Activated T-cell treated with anti-CD3 and anti-CD28 coated beads for 1 hour (primary cell): ENCODE measurements at regions not wholly inside any gene's neighbourhood (a gene's known extent, or its start where the extent isn't known, plus 50 kb on each side); places are given as distances from the start of the nearest gene placed in this dataset.
"Not testable (repeated sequence)": the region's sequence is repeated elsewhere in the genome, so short reads cannot be mapped to it uniquely, and the experiment has no call there.

Experiments used
- DNase-seq: peaks from one replicate; pipeline ENCODE4 v3.0.0-alpha.2; 2020; ENCODE audit warnings: low read depth

DNA sequence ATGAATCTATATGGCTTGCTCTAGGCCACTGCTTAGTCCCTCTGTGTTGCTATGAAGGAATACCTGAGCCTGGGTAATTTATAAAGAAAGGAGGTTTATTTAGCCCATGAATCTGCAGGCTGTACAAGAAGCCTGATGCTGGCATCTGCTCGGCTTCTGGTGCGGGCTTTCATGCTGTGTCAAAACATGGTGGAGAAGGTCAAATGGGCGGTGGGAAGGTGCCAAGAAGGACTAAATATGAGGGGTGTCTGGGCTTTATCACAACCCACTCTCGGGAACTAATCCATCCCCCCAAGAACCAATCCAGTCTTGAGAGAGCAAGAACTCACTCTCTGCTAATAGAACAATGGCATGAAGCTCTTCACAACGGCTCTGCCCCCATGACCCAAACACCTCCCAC lies 481.6 kb downstream of the EIPR1 start:
- no peak for DNase-seq

GRCh38 chr2:2894011-2894410 lies 483.6 kb downstream of the EIPR1 start:
- DNase-seq, result not testable (repeated sequence)

GRCh38 chr2:2892892-2893291 lies 484.7 kb downstream of the EIPR1 start:
- DNase-seq, result no peak

GRCh38 chr2:2892378-2892777 lies 485.2 kb downstream of the EIPR1 start:
- DNase-seq, result no peak

- DNase-seq, result no peak
These were observed 486.7 kb downstream of the EIPR1 start for GRCh38 chr2:2890901-2891300.

- DNase-seq, result no peak
These were observed 487.4 kb downstream of the EIPR1 start for GRCh38 chr2:2890246-2890645.

- DNase-seq, result no peak
These were observed 488.0 kb downstream of the EIPR1 start for GRCh38 chr2:2889646-2890045.

DNA sequence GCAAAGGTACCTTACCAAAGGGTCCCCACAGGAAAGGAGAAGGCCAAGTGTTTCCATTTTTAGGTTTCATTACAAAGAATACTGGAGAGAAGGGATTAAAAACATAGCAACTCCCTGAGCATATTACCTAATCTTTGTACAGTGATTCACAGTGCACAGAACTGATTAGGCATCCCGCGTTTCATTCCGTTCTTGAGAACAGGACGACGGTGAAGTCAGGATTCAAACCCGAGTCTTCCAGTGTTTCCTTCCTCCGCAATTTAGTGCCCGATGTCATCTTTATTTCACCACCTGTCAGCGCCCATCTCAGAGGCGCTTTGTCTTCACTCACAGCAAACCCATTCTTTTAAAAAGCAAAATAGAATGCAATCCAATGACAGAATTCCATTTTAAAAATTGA lies 488.5 kb downstream of the EIPR1 start:
- DNase-seq, result no peak

- DNase-seq, result no peak
These were observed 489.7 kb downstream of the EIPR1 start for GRCh38 chr2:2887772-2888387.

DNA sequence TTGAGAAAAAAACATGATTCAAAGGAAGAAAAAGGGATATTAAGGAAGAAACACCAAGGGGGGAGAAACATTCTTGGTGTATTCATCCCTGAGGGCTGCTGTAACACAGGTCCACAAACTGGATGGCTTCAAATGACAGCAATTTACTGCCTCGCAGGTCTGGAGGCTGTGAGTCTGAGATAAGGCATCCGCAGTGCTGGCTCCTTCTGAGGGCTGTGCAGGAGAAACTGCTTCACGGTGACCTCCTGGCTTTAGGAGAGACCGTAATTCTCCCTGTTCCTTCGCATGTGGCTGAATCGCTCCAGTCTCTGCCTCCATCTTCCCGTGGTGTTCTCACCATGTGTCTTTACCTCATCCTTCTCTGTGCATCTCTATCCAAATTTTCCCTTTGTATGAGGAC lies 490.7 kb downstream of the EIPR1 start:
- DNase-seq, result no peak

DNA sequence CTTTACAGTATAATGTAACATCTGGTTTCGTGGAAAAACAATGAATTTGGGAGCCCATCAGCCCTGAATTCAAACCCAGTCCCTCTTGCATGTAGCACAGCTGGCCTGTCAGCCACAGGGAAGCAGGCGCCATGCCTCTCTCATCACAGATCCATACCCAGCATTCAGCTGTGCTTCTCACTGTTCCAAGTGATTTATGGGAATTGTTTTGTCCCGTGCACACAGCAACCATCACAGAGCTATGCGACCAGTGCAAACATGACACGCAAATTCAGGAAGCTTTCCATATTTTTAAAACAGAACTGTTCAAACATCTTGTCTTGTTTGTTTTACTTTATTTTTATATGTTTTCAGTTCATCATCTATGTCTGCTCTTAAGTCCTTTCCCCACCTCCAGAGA lies 496.1 kb downstream of the EIPR1 start:
- DNase-seq, result no peak

- DNase-seq, result no peak
These were observed 496.7 kb downstream of the EIPR1 start for GRCh38 chr2:2880938-2881337.

- no peak for DNase-seq
These were observed 497.8 kb downstream of the EIPR1 start for GRCh38 chr2:2879781-2880180.

DNA sequence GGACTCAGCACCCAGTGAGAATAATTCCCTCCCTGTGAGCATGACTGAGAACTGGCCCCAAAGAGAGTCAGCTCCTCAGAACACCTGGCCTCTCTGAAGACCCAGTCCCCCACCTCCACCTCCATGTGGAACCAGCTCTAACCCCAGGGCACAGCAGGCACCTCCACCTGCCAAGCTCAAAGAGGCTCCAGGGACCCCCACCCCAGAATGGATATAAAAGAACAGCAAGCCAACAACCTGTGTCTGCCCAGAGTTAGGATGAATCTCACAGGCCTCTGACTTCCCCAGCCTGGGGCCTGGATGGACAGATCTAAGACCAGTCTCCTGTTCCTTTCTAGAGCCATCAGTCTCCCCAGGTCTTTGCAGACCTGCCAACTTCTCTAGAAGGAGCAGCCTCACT lies 498.5 kb downstream of the EIPR1 start:
- no peak for DNase-seq

DNA sequence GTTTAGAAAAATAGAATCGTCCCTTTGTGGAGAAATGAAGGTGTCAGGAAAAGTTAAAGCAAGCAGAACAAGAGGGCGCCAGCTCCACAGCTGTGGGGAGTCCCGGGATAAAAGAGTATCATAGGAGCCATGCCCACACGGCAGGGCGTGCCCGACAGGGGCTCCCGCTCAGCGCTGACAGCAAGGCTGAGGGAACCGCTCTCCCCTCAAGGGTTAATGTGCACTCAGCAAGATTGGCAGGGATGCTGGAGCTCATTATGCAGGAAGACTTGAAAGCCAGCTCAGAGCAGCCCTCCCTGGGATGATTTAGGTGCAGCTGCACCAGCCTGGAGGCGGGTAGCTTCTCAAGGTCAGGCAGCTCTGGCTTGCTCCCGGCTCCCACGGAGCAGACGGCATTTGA lies 500.2 kb downstream of the EIPR1 start:
- no peak for DNase-seq

DNA sequence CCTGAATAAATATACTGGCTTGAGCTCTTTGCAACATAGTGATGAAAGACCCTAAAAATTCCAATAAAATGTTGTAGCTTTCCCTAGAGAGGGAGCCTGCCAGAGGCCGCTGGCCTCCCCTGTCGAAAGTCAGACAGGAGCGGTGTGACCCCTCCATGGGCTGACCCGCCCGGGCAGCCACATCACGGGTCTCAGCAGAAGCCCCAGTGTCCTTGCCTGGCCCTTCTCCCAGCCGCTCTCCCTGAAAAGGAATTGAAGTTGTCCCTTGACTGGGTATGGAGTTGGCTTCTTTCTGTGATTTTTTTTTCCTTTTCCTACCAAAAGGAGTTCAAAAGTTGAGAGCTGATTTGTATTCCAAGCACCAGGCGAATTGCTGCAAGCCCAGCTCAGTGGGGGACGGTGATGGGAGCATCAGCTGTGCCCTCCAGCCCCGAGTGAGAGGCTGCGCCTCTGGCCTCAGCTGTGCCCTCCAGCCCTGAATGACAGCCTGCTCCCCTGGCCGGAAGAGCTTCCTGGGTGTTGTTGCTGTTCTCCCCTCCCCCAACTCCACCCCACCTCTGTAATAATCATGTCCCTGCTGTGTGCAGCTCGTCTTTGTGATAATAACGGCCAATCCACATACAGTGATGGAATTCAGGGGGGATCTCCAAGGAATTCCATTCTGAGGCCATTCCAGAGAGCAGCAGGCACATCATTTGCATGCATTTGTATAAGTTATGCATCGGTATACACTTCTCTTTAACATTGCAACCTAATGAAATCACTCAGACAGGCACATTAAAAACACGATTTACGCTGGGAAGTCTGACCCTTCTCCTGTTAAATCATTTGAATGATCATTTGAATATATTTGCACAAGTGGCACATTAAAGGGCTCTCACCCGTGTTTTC lies 501.0 kb downstream of the EIPR1 start:
- no peak for DNase-seq

- no peak for DNase-seq
These were observed 501.8 kb downstream of the EIPR1 start for GRCh38 chr2:2875831-2876230.

DNA sequence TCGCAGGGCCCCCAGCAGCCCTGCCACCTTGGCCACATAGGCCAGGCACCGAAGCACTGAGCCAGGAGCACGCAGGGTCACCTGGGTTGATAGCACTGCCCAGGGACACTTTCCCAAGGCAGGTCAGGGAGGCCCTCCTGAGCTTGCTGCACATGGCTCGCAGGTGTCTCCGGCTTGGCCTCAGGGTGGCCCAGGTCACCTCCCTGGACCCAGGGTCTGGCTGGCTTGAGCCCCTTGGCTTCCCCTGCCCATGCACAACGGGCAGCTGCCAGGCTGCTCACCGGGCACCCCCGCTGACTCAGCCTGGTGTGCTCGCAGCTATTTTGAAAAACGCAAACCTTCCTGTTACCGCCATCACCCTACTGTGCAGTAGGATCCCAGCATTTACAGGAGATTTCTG lies 502.3 kb downstream of the EIPR1 start:
- DNase-seq, result no peak

DNA sequence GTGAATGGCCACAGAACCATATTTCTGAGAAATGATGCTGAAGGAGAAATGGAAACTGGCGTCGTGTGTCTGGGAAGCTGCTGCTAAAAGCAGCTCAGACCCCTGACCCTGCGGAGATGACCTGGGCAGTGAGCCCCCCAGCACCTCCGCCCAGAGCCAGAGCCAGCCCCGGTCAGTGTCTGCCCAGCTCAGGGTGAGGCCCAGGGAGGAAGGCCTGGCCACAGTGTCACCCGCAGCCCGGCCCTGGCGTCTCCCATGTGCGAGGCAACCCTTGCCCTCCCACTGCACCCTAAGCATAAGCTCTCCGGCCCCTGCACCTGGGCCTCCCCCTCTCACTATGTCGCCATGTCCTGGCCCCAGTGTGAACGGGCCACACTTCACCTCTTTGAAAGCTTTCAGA lies 502.8 kb downstream of the EIPR1 start:
- no peak for DNase-seq

DNA sequence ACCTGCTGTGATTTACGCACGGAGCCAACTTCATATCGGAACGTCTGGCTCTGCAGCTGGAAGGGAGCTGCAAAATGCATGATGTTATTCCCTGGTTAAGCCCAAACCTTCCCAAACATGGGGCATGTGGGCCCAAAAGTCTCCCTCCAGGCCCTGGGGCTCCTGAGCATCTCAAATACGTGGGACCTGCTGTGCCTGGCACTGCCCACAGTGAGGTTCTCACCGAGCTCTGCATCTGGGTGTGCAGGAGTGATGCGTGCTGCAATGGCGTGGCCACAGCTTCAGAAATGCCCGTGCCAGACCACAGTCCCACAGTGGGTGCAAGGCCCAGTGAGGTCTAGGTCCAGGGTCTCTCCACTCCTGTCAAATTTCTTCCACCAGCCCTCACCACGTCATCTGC lies 503.3 kb downstream of the EIPR1 start:
- DNase-seq, result no peak

DNA sequence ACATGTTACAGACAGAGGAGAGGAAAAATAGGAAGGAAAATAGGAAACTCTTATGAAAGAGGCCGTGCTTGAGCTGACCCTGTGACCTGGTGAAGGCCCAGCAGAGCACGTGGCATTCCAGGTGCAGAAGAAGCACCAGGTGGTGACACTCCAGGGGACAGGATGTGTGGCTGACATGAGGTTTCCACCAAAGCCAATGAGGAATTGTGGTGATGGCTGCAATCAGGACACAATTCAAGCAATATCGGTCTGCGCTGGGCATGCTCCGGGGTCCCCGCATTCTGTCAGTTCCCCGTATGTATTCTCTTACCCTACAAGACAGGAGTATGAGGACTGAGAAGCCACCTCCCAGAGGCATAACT lies 504.2 kb downstream of the EIPR1 start:
- no peak for DNase-seq

- DNase-seq, result no peak
These were observed 504.7 kb downstream of the EIPR1 start for GRCh38 chr2:2872713-2873449.

- DNase-seq, result no peak
These were observed 505.4 kb downstream of the EIPR1 start for GRCh38 chr2:2872309-2872617.
